Transverse colon (tissue), 4 donors: ENCODE measurements at regions not wholly inside any gene's neighbourhood (a gene's known extent, or its start where the extent isn't known, plus 50 kb on each side); places are given as distances from the start of the nearest gene placed in this dataset.

Experiments used
- POLR2A ChIP-seq: fragments of 450-650 bp; IDR thresholded peaks from one replicate; pipeline ENCODE4 v1.6.1; 2016; ENCODE audit warnings: antibody characterized with exemption, mild to moderate bottlenecking, moderate library complexity
- POLR2AphosphoS5 ChIP-seq, 3 donors: sonication (generic); formaldehyde crosslinking; IDR thresholded peaks; one replicate each; pipeline ENCODE4 v1.6.1; 2016; ENCODE audit warnings: antibody characterized with exemption in 3 of 3
- TF ChIP-seq, protein P1 (sequence below), 5 experiments: fragments of 200-600 bp in 3 of 5; fragments of 450-650 bp in 2 of 5; sonication (generic) in 3 of 5; IDR thresholded peaks; 1 replicate in 2 of 5; 2 replicates in 3 of 5; pipeline ENCODE4 v1.5.1; 2016 to 2017; ENCODE audit warnings: antibody characterized with exemption in 5 of 5, inconsistent platforms in 3 of 5, mild to moderate bottlenecking in 2 of 5, moderate library complexity in 1 of 5

DNA sequence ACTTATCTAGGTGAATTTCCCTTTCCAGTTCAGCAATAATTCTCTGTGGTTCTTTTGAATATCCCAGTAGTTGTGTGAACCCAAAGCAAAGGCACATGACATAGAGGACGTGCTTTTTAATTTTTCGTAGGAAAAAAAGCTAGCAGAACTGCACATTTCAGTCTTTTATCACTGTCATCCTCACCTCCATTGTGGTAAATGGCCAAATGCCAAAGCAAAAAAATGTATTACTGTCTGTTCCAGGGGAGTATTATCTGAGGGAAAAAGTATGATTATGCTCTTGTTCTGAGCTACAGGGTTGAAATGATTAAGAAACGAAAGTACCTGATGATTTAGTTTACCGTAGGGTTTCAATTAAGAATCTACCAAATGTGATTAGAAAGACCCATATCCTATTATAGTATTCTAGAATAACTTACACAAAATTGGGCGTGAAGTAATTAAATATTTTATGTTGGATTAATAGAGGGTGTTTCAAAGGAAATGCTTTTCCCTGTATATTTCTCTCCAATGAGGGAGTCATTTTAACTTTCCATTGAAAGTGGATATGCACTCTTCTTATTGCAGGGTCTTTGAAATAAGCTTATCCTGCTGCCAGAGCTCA, 62.7 kb downstream of the CAVIN4 start:
- TF ChIP-seq, protein P1, sequence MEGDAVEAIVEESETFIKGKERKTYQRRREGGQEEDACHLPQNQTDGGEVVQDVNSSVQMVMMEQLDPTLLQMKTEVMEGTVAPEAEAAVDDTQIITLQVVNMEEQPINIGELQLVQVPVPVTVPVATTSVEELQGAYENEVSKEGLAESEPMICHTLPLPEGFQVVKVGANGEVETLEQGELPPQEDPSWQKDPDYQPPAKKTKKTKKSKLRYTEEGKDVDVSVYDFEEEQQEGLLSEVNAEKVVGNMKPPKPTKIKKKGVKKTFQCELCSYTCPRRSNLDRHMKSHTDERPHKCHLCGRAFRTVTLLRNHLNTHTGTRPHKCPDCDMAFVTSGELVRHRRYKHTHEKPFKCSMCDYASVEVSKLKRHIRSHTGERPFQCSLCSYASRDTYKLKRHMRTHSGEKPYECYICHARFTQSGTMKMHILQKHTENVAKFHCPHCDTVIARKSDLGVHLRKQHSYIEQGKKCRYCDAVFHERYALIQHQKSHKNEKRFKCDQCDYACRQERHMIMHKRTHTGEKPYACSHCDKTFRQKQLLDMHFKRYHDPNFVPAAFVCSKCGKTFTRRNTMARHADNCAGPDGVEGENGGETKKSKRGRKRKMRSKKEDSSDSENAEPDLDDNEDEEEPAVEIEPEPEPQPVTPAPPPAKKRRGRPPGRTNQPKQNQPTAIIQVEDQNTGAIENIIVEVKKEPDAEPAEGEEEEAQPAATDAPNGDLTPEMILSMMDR (IDR thresholded peaks at IDR 0.05): no peak
- TF ChIP-seq POLR2A (no peak), POLR2AphosphoS5 (IDR thresholded peaks at IDR 0.05) (no peak)
